MM.1S (cell line): ENCODE measurements at regions not wholly inside any gene's neighbourhood (a gene's known extent, or its start where the extent isn't known, plus 50 kb on each side); places are given as distances from the start of the nearest gene placed in this dataset.

Source experiments
- DNase-seq: peaks from one replicate; pipeline ENCODE4 v3.0.0-alpha.2; 2015
- H2AFZ ChIP-seq: fragments of 300-600 bp; sonication (generic); 2 replicates; pipeline ENCODE4 v1.6.0; 2016; ENCODE audit warnings: antibody characterized with exemption, low read length
- H3F3A ChIP-seq: fragments of 300-600 bp; sonication (generic); 2 replicates; pipeline ENCODE4 v1.6.1; 2016; ENCODE audit warnings: mild to moderate bottlenecking, antibody characterized with exemption, low read length, moderate library complexity, mixed read lengths; ENCODE audit not compliant: insufficient read depth
- H3K27ac ChIP-seq: fragments of 300-600 bp; sonication (generic); 2 replicates; pipeline ENCODE4 v1.5.1; 2016; ENCODE audit warnings: mild to moderate bottlenecking, low read length
- H3K27me3 ChIP-seq: fragments of 300-600 bp; sonication (generic); replicated peaks from 2 replicates; pipeline ENCODE4 v1.6.0; 2016; ENCODE audit warnings: low read length; ENCODE audit not compliant: insufficient read depth
- H3K36me3 ChIP-seq: fragments of 300-600 bp; sonication (generic); replicated peaks from 2 replicates; pipeline ENCODE4 v1.6.1; 2016; ENCODE audit warnings: mild to moderate bottlenecking, low read length, mixed read lengths; ENCODE audit not compliant: insufficient read depth
- H3K4me1 ChIP-seq: fragments of 300-600 bp; sonication (generic); 2 replicates; pipeline ENCODE4 v1.6.1; 2016; ENCODE audit warnings: low read length, mixed read lengths
- H3K4me2 ChIP-seq: fragments of 300-600 bp; sonication (generic); 2 replicates; pipeline ENCODE4 v1.6.0; 2016; ENCODE audit warnings: low read depth, low read length
- H3K4me3 ChIP-seq: fragments of 300-600 bp; sonication (generic); 2 replicates; pipeline ENCODE4 v1.5.1; 2016; ENCODE audit warnings: low read length, mixed read lengths
- H3K79me2 ChIP-seq: fragments of 300-600 bp; sonication (generic); 2 replicates; pipeline ENCODE4 v1.6.1; 2016; ENCODE audit warnings: mixed run types, low read length, mixed read lengths
- H3K9ac ChIP-seq: fragments of 300-600 bp; sonication (generic); 2 replicates; pipeline ENCODE4 v1.6.1; 2016; ENCODE audit warnings: low read length, mixed read lengths
- H3K9me2 ChIP-seq: fragments of 300-600 bp; sonication (generic); replicated peaks from 2 replicates; pipeline ENCODE4 v1.6.1; 2016; ENCODE audit warnings: mild to moderate bottlenecking, low read length, mixed read lengths; ENCODE audit not compliant: insufficient read depth
- H3K9me3 ChIP-seq: fragments of 300-600 bp; sonication (generic); replicated peaks from 2 replicates; pipeline ENCODE4 v1.6.1; 2016; ENCODE audit warnings: mild to moderate bottlenecking, low read length, mixed read lengths; ENCODE audit not compliant: insufficient read depth
- H4K20me1 ChIP-seq: fragments of 300-600 bp; sonication (generic); 2 replicates; pipeline ENCODE4 v1.6.1; 2016; ENCODE audit warnings: mild to moderate bottlenecking, low read length, moderate library complexity, mixed read lengths; ENCODE audit not compliant: insufficient read depth
- CTCF ChIP-seq: fragments of 300-600 bp; sonication (generic); IDR thresholded peaks from 2 replicates; pipeline ENCODE4 v1.5.1; 2016; ENCODE audit warnings: antibody characterized with exemption, low read length, mixed read lengths
- EZH2 ChIP-seq: fragments of 300-600 bp; sonication (generic); optimal IDR thresholded peaks from 2 replicates; pipeline ENCODE3; 2017; ENCODE audit warnings: low read depth, mild to moderate bottlenecking, antibody characterized with exemption, low read length, mixed read lengths
- EZH2phosphoT487 ChIP-seq: fragments of 300-600 bp; sonication (generic); IDR thresholded peaks from 2 replicates; pipeline ENCODE4 v1.6.1; 2018; ENCODE audit warnings: antibody characterized with exemption, low read length

- H3K4me2 ChIP-seq: no peak overlapping the region
- H3F3A ChIP-seq: no peaks in the 10 kb centered on the region
- no peak for TF ChIP-seq EZH2phosphoT487
- no peak for TF ChIP-seq EZH2
- TF ChIP-seq CTCF: no peak
- H3K9me2 ChIP-seq: no peaks in the 10 kb centered on the region
- H3K9ac ChIP-seq: no peak overlapping the region
- H3K27ac ChIP-seq: no peak overlapping the region
- no peaks in the 10 kb centered on the region for H3K27me3 ChIP-seq
- no peak for DNase-seq
- H3K36me3 ChIP-seq: no peaks in the 10 kb centered on the region
- H4K20me1 ChIP-seq: no peaks in the 10 kb centered on the region
- no peaks in the 10 kb centered on the region for H3K79me2 ChIP-seq
- no peak overlapping the region for H3K4me3 ChIP-seq
- H3K4me1 ChIP-seq: no peaks in the 10 kb centered on the region
- no peaks in the 10 kb centered on the region for H3K9me3 ChIP-seq
- H2AFZ ChIP-seq: no peak overlapping the region
Observed at GRCh38 chr12:24546084-24546483, 402.8 kb downstream of the BCAT1 start.

- H3K4me2 ChIP-seq: no peak overlapping the region
- no peak overlapping the region for H3K9ac ChIP-seq
- H3K27ac ChIP-seq: no peak overlapping the region
- no peak for DNase-seq
- TF ChIP-seq EZH2phosphoT487 (no peak), EZH2 (no peak), CTCF (no peak)
- H3K9me3 ChIP-seq: no peaks in the 10 kb centered on the region
- H3F3A ChIP-seq: no peaks in the 10 kb centered on the region
- no peak overlapping the region for H2AFZ ChIP-seq
- no peaks in the 10 kb centered on the region for H3K36me3 ChIP-seq
- no peaks in the 10 kb centered on the region for H3K9me2 ChIP-seq
- no peaks in the 10 kb centered on the region for H3K4me1 ChIP-seq
- no peaks in the 10 kb centered on the region for H3K79me2 ChIP-seq
- no peaks in the 10 kb centered on the region for H4K20me1 ChIP-seq
- no peaks in the 10 kb centered on the region for H3K27me3 ChIP-seq
- H3K4me3 ChIP-seq: no peak overlapping the region
Observed at GRCh38 chr12:24544368-24544767, 404.5 kb downstream of the BCAT1 start.

GRCh38 chr12:24541193-24541871 is 407.6 kb downstream of the BCAT1 start:
- Histone ChIP-seq H3K9ac (no peak overlapping the region), H3K4me3 (no peak overlapping the region), H3F3A (no peaks in the 10 kb centered on the region), H3K4me1 (no peaks in the 10 kb centered on the region), H2AFZ (no peak overlapping the region), H3K9me2 (no peaks in the 10 kb centered on the region), H4K20me1 (no peaks in the 10 kb centered on the region), H3K27me3 (no peaks in the 10 kb centered on the region), H3K4me2 (no peak overlapping the region), H3K9me3 (no peaks in the 10 kb centered on the region), H3K27ac (no peak overlapping the region), H3K36me3 (no peaks in the 10 kb centered on the region), H3K79me2 (no peaks in the 10 kb centered on the region)
- TF ChIP-seq EZH2 (no peak), EZH2phosphoT487 (no peak), CTCF (no peak)
- DNase-seq: no peak
